NB4 (cell line): ENCODE measurements at regions not wholly inside any gene's neighbourhood (a gene's known extent, or its start where the extent isn't known, plus 50 kb on each side); places are given as distances from the start of the nearest gene placed in this dataset.

ENCODE experiments used
- MAX ChIP-seq: IDR thresholded peaks from 2 replicates; pipeline ENCODE4 v1.6.1; 2011; ENCODE audit warnings: low read depth, low read length
- POLR2A ChIP-seq: IDR thresholded peaks from 2 replicates; pipeline ENCODE4 v1.6.1; 2011; ENCODE audit warnings: mild to moderate bottlenecking; ENCODE audit not compliant: insufficient read length; ENCODE audit errors: extremely low read depth

DNA sequence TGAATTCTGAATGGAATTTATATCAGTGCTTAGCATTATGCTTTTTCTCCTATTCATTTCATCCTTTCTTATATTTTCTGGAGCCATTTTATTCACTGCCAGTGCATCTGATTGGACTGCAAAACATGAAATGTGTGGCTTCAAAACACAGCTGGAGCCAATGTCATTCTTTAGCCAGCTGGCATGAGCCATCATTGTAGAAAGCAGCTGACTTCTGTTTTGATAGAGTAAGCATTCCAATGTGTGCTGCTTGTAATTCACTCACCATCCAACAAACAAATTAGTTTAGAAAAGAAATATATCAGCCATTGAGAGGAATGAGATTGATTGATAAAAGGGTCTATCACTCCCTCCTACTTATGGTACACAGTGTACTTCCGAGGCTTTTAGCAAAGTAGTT is 2616.0 kb downstream of the ARAP2 start:
- TF ChIP-seq MAX, result no peak
- TF ChIP-seq POLR2A, result no peak
